ENCODE measurements at regions not wholly inside any gene's neighbourhood (a gene's known extent, or its start where the extent isn't known, plus 50 kb on each side); places are given as distances from the start of the nearest gene placed in this dataset.

- no peak overlapping the region for H2AFZ ChIP-seq (ENCODE audit: control insufficient read depth, low read depth, low read length)
- no peaks in the 10 kb centered on the region; the same call in 2 of the 3 replicates for H3K9me3 ChIP-seq (replicated peaks; ENCODE audit: control insufficient read depth, insufficient read depth, low read length)
- ATAC-seq (no peak), FAIRE-seq (no peak), DNase-seq (ENCODE audit: low read depth, low spot score) (no peak)
- WGBS (ENCODE audit: insufficient coverage, insufficient replicate concordance, low lambda C conversion rate, missing lambda C conversion rate): 17% methylated on average over 4 of the region's 4 CpGs
- BruUV-seq (replicated peaks): no TSS peak
- POLR2A ChIA-PET: no interaction called here
- RAD21 ChIA-PET (ENCODE audit: unreplicated experiment): no interaction called here
- no peak for TF ChIP-seq IKZF2 (IDR thresholded peaks at IDR 0.05)
- TF ChIP-seq RELA (IDR thresholded peaks at IDR 0.05; ENCODE audit: borderline replicate concordance, partially characterized antibody): no peak
- TF ChIP-seq CBX5 (IDR thresholded peaks at IDR 0.05; ENCODE audit: low read depth): no peak
- no peak for TF ChIP-seq NFIC (IDR thresholded peaks at IDR 0.05; ENCODE audit: low read depth, low read length)
- TF ChIP-seq SMC3 (IDR thresholded peaks at IDR 0.05; ENCODE audit: borderline replicate concordance, low read length): no peak
- no peak for TF ChIP-seq ZBTB40 (IDR thresholded peaks at IDR 0.05; ENCODE audit: borderline replicate concordance)
- no peak for TF ChIP-seq BCL11A (IDR thresholded peaks at IDR 0.05; ENCODE audit: low read depth, low read length)
- no peak for TF ChIP-seq ETV6 (conservative IDR thresholded peaks at IDR 0.05 in 1 of 2, IDR thresholded peaks at IDR 0.05 in 1 of 2; ENCODE audit: borderline replicate concordance in 1 of 2, low read depth in 1 of 2)
- TF ChIP-seq BCL3 (IDR thresholded peaks at IDR 0.05; ENCODE audit: borderline replicate concordance, insufficient read depth, low read depth, low read length, poor library complexity, severe bottlenecking): no peak
- no peak for TF ChIP-seq NFYB (IDR thresholded peaks at IDR 0.05; ENCODE audit: insufficient read depth, low read depth, low read length)
- TF ChIP-seq KDM1A (IDR thresholded peaks at IDR 0.05; ENCODE audit: borderline replicate concordance): no peak
- TF ChIP-seq USF1 (IDR thresholded peaks at IDR 0.05; ENCODE audit: borderline replicate concordance, extremely low read length, insufficient read depth, low read depth, low read length): no peak
- TF ChIP-seq STAT1 (conservative IDR thresholded peaks at IDR 0.05): no peak
- TF ChIP-seq IRF5 (IDR thresholded peaks at IDR 0.05; ENCODE audit: borderline replicate concordance): no peak
- no peak for TF ChIP-seq MTA3 (IDR thresholded peaks at IDR 0.05; ENCODE audit: borderline replicate concordance, low read length)
- H3K27ac ChIP-seq (ENCODE audit: control insufficient read depth, insufficient read depth): no peak overlapping the region
- no peak overlapping the region for H3K4me2 ChIP-seq (ENCODE audit: control insufficient read depth, insufficient read depth)
- no peaks in the 10 kb centered on the region for H3K4me1 ChIP-seq (ENCODE audit: control insufficient read depth, insufficient read depth, low read length)
- no peaks in the 10 kb centered on the region for H3K36me3 ChIP-seq (ENCODE audit: control insufficient read depth in 2 of 2, insufficient read depth in 2 of 2, low read length in 1 of 2)
- intact Hi-C loops (cut with micrococcal nuclease; ENCODE audit: unreplicated experiment) (no loop called here), in situ Hi-C loops (cut with MboI) (no loop called here)
- no peak overlapping the region for H3K4me3 ChIP-seq
- H3K27me3 ChIP-seq (replicated peaks in 1 of 2; ENCODE audit: control insufficient read depth in 2 of 2, insufficient read depth in 2 of 2, low read length in 1 of 2): peaks cover 0 to 2% of the 10 kb centered on the region in 2 experiments; a peak in 1 of 4 replicates
- CTCF ChIA-PET: no interaction called here
- SMC1A ChIA-PET (ENCODE audit: uncharacterized antibody, unreplicated experiment): interaction anchor here (0.9 kb wide), 1 partner anchor 12 kb away, joined by 3 read pairs; no protein-coding TSS in a partner anchor
- no peaks in the 10 kb centered on the region for H3K79me2 ChIP-seq (ENCODE audit: control insufficient read depth, insufficient read depth, low read length)
- no peaks in the 10 kb centered on the region for H4K20me1 ChIP-seq (ENCODE audit: control insufficient read depth, insufficient read depth)
- no peak overlapping the region for H3K9ac ChIP-seq (ENCODE audit: control insufficient read depth, insufficient read depth, low read length)
Observed at GRCh38 chr11:109877043-109877442, 216.1 kb upstream of the ZC3H12C start.
